GM12864 (cell line): ENCODE measurements at regions not wholly inside any gene's neighbourhood (a gene's known extent, or its start where the extent isn't known, plus 50 kb on each side); places are given as distances from the start of the nearest gene placed in this dataset.
"Not testable (repeated sequence)": the region's sequence is repeated elsewhere in the genome, so short reads cannot be mapped to it uniquely, and the experiment has no call there.

Experiments used
- DNase-seq: peaks from one replicate; pipeline ENCODE4 v3.0.0-alpha.2; 2011; ENCODE audit warnings: low read depth
- H3K4me3 ChIP-seq: 2 replicates; pipeline ENCODE4 v1.5.1; 2011; ENCODE audit warnings: mild to moderate bottlenecking, low read depth, low read length, control low read depth
- TF ChIP-seq, protein P1 (sequence below): IDR thresholded peaks from 2 replicates; pipeline ENCODE4 v1.5.1; 2011; ENCODE audit warnings: low read depth, mild to moderate bottlenecking, moderate library complexity, low read length, control low read depth, inconsistent platforms; ENCODE audit errors: missing control alignments

DNA sequence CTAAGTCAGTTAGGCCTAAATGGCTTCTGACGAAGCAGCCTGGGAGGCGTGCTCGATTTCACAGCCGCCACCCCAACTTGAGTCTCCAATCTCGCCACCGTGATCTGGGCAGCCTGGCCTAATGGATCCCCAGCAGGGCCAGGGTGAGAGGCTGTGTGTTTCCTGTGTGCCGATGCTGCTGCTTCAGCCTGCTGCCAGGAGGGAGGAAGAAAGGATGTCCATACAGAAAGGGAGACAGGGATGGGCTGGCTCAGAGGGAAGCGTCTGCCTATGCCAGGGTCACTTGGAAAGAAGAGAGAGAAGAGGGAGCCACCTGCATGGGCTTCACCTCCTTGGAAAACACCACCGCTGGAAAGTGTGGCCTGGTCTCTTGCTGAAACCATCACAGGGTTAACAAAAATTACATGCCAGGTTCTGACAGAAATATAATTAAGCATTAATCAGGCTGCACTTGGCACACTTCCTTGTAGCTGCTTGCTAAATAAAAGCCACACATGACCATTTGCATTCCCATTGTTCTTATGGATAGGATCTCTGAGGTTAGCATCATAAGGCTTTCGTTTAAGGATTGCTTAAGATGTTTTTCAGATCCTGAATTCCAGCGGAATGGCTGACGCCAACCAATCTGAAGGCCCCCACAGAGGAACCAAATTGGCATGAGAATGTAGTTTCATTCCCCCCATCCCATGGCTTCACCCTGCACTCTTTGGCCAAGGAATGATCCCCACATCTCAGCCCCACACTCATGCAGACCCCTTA is 108.8 kb upstream of the SLC1A4 start:
- TF ChIP-seq, protein P1, sequence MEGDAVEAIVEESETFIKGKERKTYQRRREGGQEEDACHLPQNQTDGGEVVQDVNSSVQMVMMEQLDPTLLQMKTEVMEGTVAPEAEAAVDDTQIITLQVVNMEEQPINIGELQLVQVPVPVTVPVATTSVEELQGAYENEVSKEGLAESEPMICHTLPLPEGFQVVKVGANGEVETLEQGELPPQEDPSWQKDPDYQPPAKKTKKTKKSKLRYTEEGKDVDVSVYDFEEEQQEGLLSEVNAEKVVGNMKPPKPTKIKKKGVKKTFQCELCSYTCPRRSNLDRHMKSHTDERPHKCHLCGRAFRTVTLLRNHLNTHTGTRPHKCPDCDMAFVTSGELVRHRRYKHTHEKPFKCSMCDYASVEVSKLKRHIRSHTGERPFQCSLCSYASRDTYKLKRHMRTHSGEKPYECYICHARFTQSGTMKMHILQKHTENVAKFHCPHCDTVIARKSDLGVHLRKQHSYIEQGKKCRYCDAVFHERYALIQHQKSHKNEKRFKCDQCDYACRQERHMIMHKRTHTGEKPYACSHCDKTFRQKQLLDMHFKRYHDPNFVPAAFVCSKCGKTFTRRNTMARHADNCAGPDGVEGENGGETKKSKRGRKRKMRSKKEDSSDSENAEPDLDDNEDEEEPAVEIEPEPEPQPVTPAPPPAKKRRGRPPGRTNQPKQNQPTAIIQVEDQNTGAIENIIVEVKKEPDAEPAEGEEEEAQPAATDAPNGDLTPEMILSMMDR = no peak
- no peak overlapping the region for H3K4me3 ChIP-seq
- no peak for DNase-seq

DNA sequence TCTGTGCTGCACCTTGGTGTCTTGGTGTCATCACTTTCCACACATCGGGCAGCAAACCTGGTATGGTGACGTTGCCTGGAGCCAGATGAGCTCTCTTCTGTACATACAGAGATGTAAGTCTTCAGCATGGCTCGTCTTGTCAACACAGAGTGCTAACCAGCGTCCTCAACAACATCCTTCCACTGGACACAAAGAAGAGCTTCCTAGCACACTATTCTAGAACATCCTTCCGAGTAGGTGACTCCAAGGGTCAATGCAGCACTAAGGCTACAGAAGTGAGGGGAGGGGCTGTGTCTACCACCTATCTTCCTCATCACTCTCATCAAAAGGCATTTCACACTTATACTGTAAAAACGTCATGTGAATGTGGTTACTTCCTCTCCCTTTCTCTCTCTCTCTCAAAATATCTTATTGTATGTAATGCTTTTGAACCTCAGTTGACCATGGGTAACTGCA is 108.1 kb upstream of the SLC1A4 start:
- DNase-seq = no peak
- H3K4me3 ChIP-seq = no peak overlapping the region
- TF ChIP-seq, protein P1 = no peak

DNA sequence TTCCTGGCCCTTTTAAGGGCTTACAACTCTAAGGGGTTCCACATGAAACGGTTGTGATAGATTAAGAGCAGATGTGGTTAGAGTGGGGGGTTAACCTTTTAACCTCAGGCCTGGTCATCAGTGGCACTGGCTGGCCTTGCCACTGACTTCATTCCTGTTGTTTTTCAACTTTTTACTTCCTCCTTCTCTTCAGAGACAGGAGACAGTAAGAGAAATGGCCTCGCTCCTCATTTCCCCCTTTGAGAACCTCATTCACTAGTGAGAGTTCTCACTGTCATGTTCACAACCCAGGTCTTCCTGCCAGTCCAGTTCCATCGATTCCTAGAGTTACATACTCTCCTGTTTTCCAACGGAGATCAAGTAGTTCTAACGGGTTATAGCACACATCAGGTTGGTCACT is 101.6 kb upstream of the SLC1A4 start:
- no peak for DNase-seq
- no peak overlapping the region for H3K4me3 ChIP-seq

DNA sequence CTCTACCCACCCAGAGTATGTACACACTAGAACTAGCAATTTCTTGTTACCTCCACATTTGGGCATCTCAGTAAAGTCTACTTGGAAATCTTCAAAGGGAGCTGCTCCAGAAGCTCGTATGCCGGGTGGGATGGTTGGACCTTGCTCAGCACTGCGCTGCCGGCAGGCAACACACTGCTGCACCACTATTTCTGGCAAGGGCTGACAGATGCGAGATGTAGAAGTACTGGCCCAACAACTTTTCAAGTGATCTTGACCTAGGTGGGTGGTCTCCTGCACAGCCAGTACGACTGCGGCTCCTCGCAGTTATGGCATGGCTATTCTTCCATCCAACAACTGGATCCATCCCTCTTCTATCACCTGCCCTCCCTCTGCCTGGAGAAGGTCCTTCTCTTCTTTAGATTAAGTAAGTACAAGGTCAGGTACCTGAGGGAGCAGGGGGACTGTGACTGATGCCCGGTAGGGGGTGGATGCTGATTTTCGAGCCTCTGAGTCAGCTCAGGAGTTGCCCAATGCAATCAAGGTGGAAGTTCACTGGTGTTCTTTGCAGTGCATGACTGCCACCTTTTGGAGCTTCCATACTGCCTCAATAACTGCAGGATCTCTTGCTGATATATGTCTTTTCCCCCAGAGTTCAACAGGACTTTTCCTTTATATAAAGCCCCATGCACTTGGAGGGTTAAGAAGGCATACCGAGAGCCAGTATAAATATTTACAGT is 100.4 kb upstream of the SLC1A4 start:
- no peak for DNase-seq
- TF ChIP-seq, protein P1 = no peak
- no peak overlapping the region for H3K4me3 ChIP-seq

More for the DNA sequence above, 101.6 kb upstream of the SLC1A4 start:
- TF ChIP-seq, protein P1 = no peak

DNA sequence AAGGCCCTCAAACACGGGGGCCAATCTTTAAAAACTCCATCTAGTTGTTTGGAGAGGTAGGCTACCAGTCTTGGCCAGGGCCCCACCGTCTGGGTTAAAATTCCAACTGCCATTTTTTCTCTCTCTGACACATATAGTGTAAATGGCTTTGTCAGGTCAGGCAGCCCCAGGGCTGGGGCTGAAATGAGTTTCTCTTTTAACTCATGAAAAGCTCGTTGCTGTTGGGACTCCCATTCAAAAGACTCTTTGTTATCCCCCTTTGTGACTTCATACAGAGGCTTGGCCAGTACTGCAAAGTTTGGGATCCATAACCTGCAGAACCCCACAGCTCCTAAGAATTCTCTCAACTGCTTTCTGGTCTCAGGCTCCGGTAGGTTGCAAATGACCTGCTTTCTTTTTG is 99.4 kb upstream of the SLC1A4 start:
- TF ChIP-seq, protein P1 = no peak
- no peak for DNase-seq
- H3K4me3 ChIP-seq = no peak overlapping the region

DNA sequence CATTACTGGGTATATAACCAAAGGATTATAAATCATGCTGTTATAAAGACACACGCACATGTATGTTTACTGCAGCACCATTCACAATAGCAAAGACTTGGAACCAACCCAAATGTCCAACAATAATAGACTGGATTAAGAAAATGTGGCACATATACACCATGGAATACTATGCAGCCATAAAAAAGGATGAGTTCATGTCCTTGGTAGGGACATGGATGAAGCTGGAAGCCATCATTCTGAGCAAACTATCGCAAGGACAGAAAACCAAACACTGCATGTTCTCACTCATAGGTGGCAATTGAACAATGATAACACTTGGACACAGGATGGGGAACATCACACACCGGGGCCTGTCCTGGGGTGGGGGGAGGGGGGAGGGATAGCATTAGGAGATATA is 92.6 kb upstream of the SLC1A4 start:
- DNase-seq, H3K4me3 ChIP-seq: not testable (repeated sequence)

DNA sequence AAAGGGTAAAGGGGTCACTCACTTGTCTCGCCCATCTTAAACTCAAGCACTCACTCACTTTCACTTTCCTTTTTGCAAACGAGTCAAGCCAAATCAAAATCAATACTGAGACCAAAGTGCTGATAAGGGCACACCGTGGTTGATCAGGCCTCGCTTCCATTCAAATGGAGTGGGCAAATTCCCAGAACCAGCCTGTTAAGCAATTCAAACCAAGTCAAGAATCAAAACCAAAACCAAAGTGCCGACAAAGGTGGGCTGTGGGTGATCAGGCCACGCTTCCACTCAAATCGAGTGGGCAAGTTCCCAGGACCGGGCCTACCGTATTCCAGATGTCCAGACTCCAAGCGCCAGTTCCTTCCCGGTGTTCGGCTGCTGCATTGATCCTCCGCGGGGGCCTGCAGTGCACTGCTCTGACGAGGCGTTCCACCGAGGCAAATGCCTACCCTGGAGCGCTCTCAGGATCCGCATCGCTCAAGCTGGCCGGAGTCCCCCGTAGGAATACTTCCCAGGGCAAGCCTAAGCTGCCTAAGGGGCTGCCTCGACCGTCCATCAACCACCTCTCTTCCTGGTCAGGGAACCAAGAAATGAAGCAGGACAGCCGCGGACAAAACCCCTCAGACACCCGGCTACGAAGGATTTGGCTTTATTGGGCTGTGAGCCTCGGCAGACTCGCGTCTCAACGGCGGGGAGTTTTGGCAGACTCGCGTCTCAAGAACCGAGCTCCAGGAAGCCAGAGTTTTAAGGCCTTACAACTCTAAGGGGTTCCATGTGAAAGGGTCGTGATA is 89.9 kb upstream of the SLC1A4 start:
- no peak for DNase-seq
- TF ChIP-seq, protein P1 = no peak
- H3K4me3 ChIP-seq = no peak overlapping the region

DNA sequence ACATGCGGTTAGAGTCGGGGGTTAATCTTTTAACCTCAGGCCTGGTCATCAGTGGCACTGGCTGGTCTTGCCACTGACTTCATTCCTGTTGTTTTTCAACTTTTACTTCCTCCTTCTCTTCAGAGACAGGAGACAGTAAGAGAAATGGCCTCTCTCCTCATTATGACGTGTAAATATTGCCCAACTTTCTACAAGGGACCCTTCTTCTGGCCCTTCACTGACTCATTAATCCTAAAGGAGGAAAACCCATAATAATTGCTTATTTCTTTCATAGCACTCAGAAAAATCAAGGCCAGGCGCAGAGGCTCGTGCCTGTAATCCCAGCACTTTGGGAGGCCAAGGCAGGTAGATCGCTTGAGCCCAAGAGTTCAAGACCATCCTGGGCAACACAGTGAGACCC is 89.3 kb upstream of the SLC1A4 start:
- not testable (repeated sequence) for DNase-seq, H3K4me3 ChIP-seq
